ENCODE measurements at regions not wholly inside any gene's neighbourhood (a gene's known extent, or its start where the extent isn't known, plus 50 kb on each side); places are given as distances from the start of the nearest gene placed in this dataset.

- no peak for DNase-seq
These were observed 1523.7 kb upstream of the ACVR2A start for GRCh38 chr2:146321175-146321574.

GRCh38 chr2:146317959-146318358, 1526.9 kb upstream of the ACVR2A start:
- DNase-seq, result no peak

GRCh38 chr2:146312899-146313298, 1531.9 kb upstream of the ACVR2A start:
- no peak for DNase-seq

- no peak for DNase-seq
These were observed 1539.7 kb upstream of the ACVR2A start for GRCh38 chr2:146305164-146305563.

GRCh38 chr2:146301287-146301686, 1543.5 kb upstream of the ACVR2A start:
- DNase-seq, result no peak

- peak; percentile 4 for DNase-seq
These were observed 1549.7 kb upstream of the ACVR2A start for GRCh38 chr2:146295080-146295670.

- DNase-seq, result no peak
These were observed 1557.5 kb upstream of the ACVR2A start for GRCh38 chr2:146287281-146287680.

- no peak for DNase-seq
These were observed 1565.9 kb upstream of the ACVR2A start for GRCh38 chr2:146278881-146279280.

GRCh38 chr2:146271131-146271831, 1573.5 kb upstream of the ACVR2A start:
- no peak for DNase-seq

GRCh38 chr2:146270618-146271017, 1574.2 kb upstream of the ACVR2A start:
- DNase-seq, result no peak

- no peak for DNase-seq
These were observed 1577.7 kb upstream of the ACVR2A start for GRCh38 chr2:146267093-146267492.

- no peak for DNase-seq
These were observed 1579.2 kb upstream of the ACVR2A start for GRCh38 chr2:146265656-146266055.

- DNase-seq, result no peak
These were observed 1582.2 kb upstream of the ACVR2A start for GRCh38 chr2:146262606-146263005.

GRCh38 chr2:146260551-146260950, 1584.3 kb upstream of the ACVR2A start:
- DNase-seq, result no peak

GRCh38 chr2:146259816-146260215, 1585.0 kb upstream of the ACVR2A start:
- no peak for DNase-seq

- no peak for DNase-seq
These were observed 1586.8 kb upstream of the ACVR2A start for GRCh38 chr2:146258071-146258470.

- no peak for DNase-seq
These were observed 1592.7 kb upstream of the ACVR2A start for GRCh38 chr2:146252119-146252518.

GRCh38 chr2:146251328-146251727, 1593.5 kb upstream of the ACVR2A start:
- DNase-seq, result no peak

GRCh38 chr2:146246736-146247523, 1597.9 kb upstream of the ACVR2A start:
- DNase-seq, result no peak

- DNase-seq, result no peak
These were observed 1598.7 kb upstream of the ACVR2A start for GRCh38 chr2:146246002-146246735.

GRCh38 chr2:146244830-146245229, 1600.0 kb upstream of the ACVR2A start:
- DNase-seq, result no peak

- DNase-seq, result no peak
These were observed 1600.7 kb upstream of the ACVR2A start for GRCh38 chr2:146244131-146244530.

GRCh38 chr2:146241023-146241422, 1603.8 kb upstream of the ACVR2A start:
- DNase-seq, result no peak

Data from DMS79 treated with DMSO at 0.1 percent for 48 hours (cell line).